Transverse colon (tissue), 4 donors: ENCODE measurements at regions not wholly inside any gene's neighbourhood (a gene's known extent, or its start where the extent isn't known, plus 50 kb on each side); places are given as distances from the start of the nearest gene placed in this dataset.

ENCODE experiments used
- DNase-seq: peaks from one replicate; pipeline ENCODE4 v3.0.0-alpha.2; 2019
- H3K27ac ChIP-seq, 4 donors: fragments of 200-600 bp; sonication (generic); 2 replicates each; pipeline ENCODE4 v1.5.1; 2016 to 2018; ENCODE audit warnings: inconsistent platforms in 4 of 4
- H3K27me3 ChIP-seq: fragments of 200-600 bp; sonication (generic); 2 replicates; pipeline ENCODE4 v1.5.1; 2017; ENCODE audit warnings: inconsistent platforms
- H3K36me3 ChIP-seq, 4 donors: fragments of 200-600 bp; sonication (generic); 2 replicates each; pipeline ENCODE4 v1.5.1; 2017 to 2019; ENCODE audit warnings: inconsistent platforms in 4 of 4
- H3K4me1 ChIP-seq, 4 donors: fragments of 200-600 bp; sonication (generic); 2 replicates each; pipeline ENCODE4 v1.5.1; 2017 to 2020; ENCODE audit warnings: inconsistent platforms in 4 of 4
- H3K4me3 ChIP-seq, 4 donors: fragments of 200-600 bp; sonication (generic); 1 replicate in 1 of 4; 2 replicates in 3 of 4; pipeline versions ENCODE4 v1.5.1 to v1.6.1; 2017 to 2019; ENCODE audit warnings: inconsistent platforms in 4 of 4
- H3K9me3 ChIP-seq, 2 donors: fragments of 200-600 bp; sonication (generic); 2 replicates each; pipeline ENCODE4 v1.5.1; 2017 to 2019; ENCODE audit warnings: inconsistent platforms in 2 of 2
- CTCF ChIP-seq, 5 experiments: fragments of 200-600 bp in 3 of 5; fragments of 450-650 bp in 2 of 5; sonication (generic) in 3 of 5; IDR thresholded peaks; 1 replicate in 2 of 5; 2 replicates in 3 of 5; pipeline ENCODE4 v1.5.1; 2016 to 2017; ENCODE audit warnings: antibody characterized with exemption in 5 of 5, inconsistent platforms in 3 of 5, mild to moderate bottlenecking in 2 of 5, moderate library complexity in 1 of 5
- EP300 ChIP-seq: sonication (generic); formaldehyde crosslinking; IDR thresholded peaks from one replicate; pipeline ENCODE4 v1.6.1; 2017; ENCODE audit warnings: antibody characterized with exemption, low read depth
- POLR2A ChIP-seq: fragments of 450-650 bp; IDR thresholded peaks from one replicate; pipeline ENCODE4 v1.6.1; 2016; ENCODE audit warnings: antibody characterized with exemption, mild to moderate bottlenecking, moderate library complexity
- POLR2AphosphoS5 ChIP-seq, 3 donors: sonication (generic); formaldehyde crosslinking; IDR thresholded peaks; one replicate each; pipeline ENCODE4 v1.6.1; 2016; ENCODE audit warnings: antibody characterized with exemption in 3 of 3
- WGBS, 2 donors: methylation state at CpG; one replicate each; pipeline ENCODE4 v1.1.5; 2018; ENCODE audit warnings: low coverage in 1 of 2; 5-methylcytosine and 5-hydroxymethylcytosine counted together
- in situ Hi-C, 4 donors: fragments of 200-750 bp; cut with MboI; loops; one replicate each; pipeline versions ENCODE4 v1.15.0 to v1.15.1; 2017; ENCODE audit warnings: low sequenced_read_pairs in 3 of 4, low pct_ligation_motif_present in 1 of 4, low pct_unique_long_range_greater_than_20kb in 1 of 4
- intact Hi-C: fragments of 100-400 bp; cut with DNase I; formaldehyde crosslinking; loops from one replicate; pipeline ENCODE4 v1.15.1; 2023; ENCODE audit warnings: low total_unique reads

GRCh38 chr1:221013691-221014660, 134.7 kb downstream of the HLX start:
- Histone ChIP-seq H3K36me3 (no peaks in the 10 kb centered on the region), H3K9me3 (no peaks in the 10 kb centered on the region), H3K4me3 (no peak overlapping the region), H3K4me1 (no peaks in the 10 kb centered on the region), H3K27ac (no peak overlapping the region), H3K27me3 (no peaks in the 10 kb centered on the region)
- WGBS, 2 donors, result 63 to 67% methylated on average over 3 of the region's 3 CpGs
- TF ChIP-seq POLR2A (no peak), POLR2AphosphoS5 (IDR thresholded peaks at IDR 0.05) (no peak), CTCF (IDR thresholded peaks at IDR 0.05) (no peak)
- no peak for DNase-seq
- in situ Hi-C loops (no loop called here), intact Hi-C loops (no loop called here)

GRCh38 chr1:221015159-221015790, 136.0 kb downstream of the HLX start:
- Histone ChIP-seq H3K27me3 (no peaks in the 10 kb centered on the region), H3K9me3 (no peaks in the 10 kb centered on the region), H3K4me1 (no peaks in the 10 kb centered on the region), H3K36me3 (no peaks in the 10 kb centered on the region), H3K4me3 (no peak overlapping the region), H3K27ac (no peak overlapping the region)
- in situ Hi-C loops (no loop called here), intact Hi-C loops (no loop called here)
- TF ChIP-seq POLR2A, result no peak
- TF ChIP-seq CTCF (IDR thresholded peaks at IDR 0.05), result no peak
- no peak for TF ChIP-seq POLR2AphosphoS5 (IDR thresholded peaks at IDR 0.05)
- no peak for TF ChIP-seq EP300
- no peak for DNase-seq
- WGBS, 2 donors, result 68 to 84% methylated on average over 4 to 5 of the region's 5 CpGs

GRCh38 chr1:221016751-221017150, 137.5 kb downstream of the HLX start:
- in situ Hi-C loops (no loop called here), intact Hi-C loops (no loop called here)

More at GRCh38 chr1:221016751-221017150, 137.5 kb downstream of the HLX start:
- no peak for DNase-seq
- Histone ChIP-seq H3K4me1 (no peaks in the 10 kb centered on the region), H3K4me3 (no peak overlapping the region), H3K36me3 (no peaks in the 10 kb centered on the region), H3K9me3 (no peaks in the 10 kb centered on the region), H3K27ac (no peak overlapping the region), H3K27me3 (no peaks in the 10 kb centered on the region)
- TF ChIP-seq CTCF (IDR thresholded peaks at IDR 0.05), result no peak
- no peak for TF ChIP-seq POLR2A
